Mesothelial cell of epicardium (in vitro differentiated cells): ENCODE measurements at regions not wholly inside any gene's neighbourhood (a gene's known extent, or its start where the extent isn't known, plus 50 kb on each side); places are given as distances from the start of the nearest gene placed in this dataset.
"Not testable (repeated sequence)": the region's sequence is repeated elsewhere in the genome, so short reads cannot be mapped to it uniquely, and the experiment has no call there.

Experiments used
- DNase-seq, 2 experiments: peaks; one replicate each; pipeline ENCODE4 v3.0.0; 2021; ENCODE audit warnings: low spot score in 2 of 2; ENCODE audit not compliant: unreplicated experiment in 2 of 2
- H3K27ac Mint-ChIP-seq: 2 replicates; pipeline ENCODE4 v1.8.0; 2021; ENCODE audit warnings: mixed read lengths
- H3K27me3 Mint-ChIP-seq: 2 replicates; pipeline ENCODE4 v1.8.0; 2021; ENCODE audit warnings: low read depth, mixed read lengths
- H3K36me3 Mint-ChIP-seq: 2 replicates; pipeline ENCODE4 v1.8.0; 2021; ENCODE audit warnings: mixed read lengths
- H3K4me1 Mint-ChIP-seq: 2 replicates; pipeline ENCODE4 v1.8.0; 2021; ENCODE audit warnings: mixed read lengths
- H3K4me3 Mint-ChIP-seq: 2 replicates; pipeline ENCODE4 v1.8.0; 2021; ENCODE audit warnings: mild to moderate bottlenecking, moderate library complexity, mixed read lengths
- H3K9me3 Mint-ChIP-seq: 2 replicates; pipeline ENCODE4 v1.8.0; 2021; ENCODE audit warnings: mixed read lengths
- CTCF ChIP-seq: fragments of 200-600 bp; sonication (generic); IDR thresholded peaks from one replicate; pipeline ENCODE4 v1.5.0; 2021; ENCODE audit warnings: antibody characterized with exemption; ENCODE audit not compliant: unreplicated experiment

DNA sequence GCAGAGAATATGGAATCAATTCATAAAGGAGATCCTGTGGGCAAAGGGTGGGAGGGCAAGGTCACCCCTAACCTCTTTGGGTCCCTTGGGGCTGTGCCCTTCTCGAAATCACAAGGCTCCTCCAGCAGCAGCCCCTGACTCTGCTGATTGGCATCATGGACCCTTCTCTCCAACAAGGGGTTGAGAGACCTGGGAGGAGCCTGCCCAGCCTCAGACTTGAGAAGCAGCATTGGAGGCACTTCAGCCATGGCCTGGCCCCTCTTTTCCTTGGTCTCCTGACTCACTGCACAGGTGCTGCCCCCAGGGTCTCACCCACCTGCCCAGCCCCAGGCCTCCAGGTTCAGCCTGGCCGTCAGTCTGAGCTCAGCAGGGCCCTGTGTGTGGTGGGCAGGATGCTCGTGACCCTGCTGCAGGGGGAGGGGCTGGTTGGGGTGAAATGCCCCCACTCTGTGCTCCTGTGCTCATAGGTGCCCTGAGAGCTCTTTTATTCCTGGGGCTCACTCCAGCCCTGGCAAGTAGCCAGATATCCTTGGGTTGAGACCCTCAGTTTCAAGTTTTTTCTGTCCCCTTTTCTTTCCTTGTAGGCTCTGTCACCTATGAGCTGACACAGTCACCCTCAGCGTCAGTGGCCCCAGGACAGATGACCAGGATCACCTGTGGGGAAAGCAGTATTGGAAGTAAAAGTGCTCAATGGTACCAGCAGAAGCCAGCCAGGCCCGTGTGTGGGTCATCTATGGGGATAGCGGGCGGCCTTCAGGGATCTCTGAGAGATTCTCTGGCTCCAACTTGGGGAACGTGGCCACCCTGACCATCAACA is 110.8 kb downstream of the GGTLC2 start:
- Mint-ChIP-seq H3K4me3 (no peak overlapping the region), H3K9me3 (no peaks in the 10 kb centered on the region), H3K36me3 (no peaks in the 10 kb centered on the region), H3K4me1 (no peaks in the 10 kb centered on the region), H3K27ac (no peak overlapping the region), H3K27me3 (peaks cover 74% of the 10 kb centered on the region)
- no peak for DNase-seq
- TF ChIP-seq CTCF = no peak

DNA sequence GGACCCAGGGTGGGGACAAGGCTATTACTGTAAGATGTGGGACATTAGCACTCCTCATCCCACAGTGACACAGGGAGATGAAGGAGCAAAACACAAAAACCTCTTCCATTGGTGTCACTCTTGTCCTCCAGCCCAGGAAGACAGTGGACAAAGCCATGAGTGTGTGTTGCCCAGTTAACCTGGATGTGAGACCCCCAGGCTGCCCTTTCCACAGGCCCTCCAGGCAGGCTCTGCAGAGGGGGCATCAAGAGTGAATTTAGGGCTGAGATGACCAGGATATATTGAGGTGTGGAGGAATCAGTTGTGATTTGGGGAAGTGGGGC is 111.3 kb downstream of the GGTLC2 start:
- no peaks in the 10 kb centered on the region for H3K9me3 Mint-ChIP-seq
- H3K27ac Mint-ChIP-seq = no peak overlapping the region
- no peaks in the 10 kb centered on the region for H3K4me1 Mint-ChIP-seq
- H3K4me3 Mint-ChIP-seq = no peak overlapping the region
- peaks cover 76% of the 10 kb centered on the region for H3K27me3 Mint-ChIP-seq
- no peak for DNase-seq
- TF ChIP-seq CTCF = no peak
- no peaks in the 10 kb centered on the region for H3K36me3 Mint-ChIP-seq

DNA sequence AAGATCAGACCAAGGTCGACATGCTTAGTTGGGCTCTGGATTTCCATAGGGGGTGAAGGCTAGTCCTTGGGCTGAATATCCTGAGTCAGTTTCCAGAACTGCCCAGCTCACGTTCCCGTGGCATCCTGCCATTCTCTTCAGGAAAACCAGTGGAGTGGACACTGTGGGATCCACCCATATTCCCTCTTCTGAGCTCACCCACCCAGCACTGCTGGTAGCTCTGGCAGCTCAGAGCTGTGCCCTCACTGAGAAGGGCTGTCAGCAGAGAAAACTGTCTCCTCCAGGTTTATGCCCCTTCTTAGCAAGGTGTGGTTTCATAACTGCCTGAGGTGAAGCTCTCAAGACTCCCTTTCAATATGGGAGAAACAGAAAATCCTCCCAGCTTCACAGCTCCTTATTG is 111.7 kb downstream of the GGTLC2 start:
- DNase-seq = no peak
- no peaks in the 10 kb centered on the region for H3K4me1 Mint-ChIP-seq
- peaks cover 80% of the 10 kb centered on the region for H3K27me3 Mint-ChIP-seq
- TF ChIP-seq CTCF = no peak
- no peak overlapping the region for H3K27ac Mint-ChIP-seq
- H3K4me3 Mint-ChIP-seq = no peak overlapping the region
- H3K9me3 Mint-ChIP-seq = no peaks in the 10 kb centered on the region
- no peaks in the 10 kb centered on the region for H3K36me3 Mint-ChIP-seq

GRCh38 chr22:22756551-22757201 is 112.3 kb downstream of the GGTLC2 start:
- peaks cover 84% of the 10 kb centered on the region for H3K27me3 Mint-ChIP-seq
- not testable (repeated sequence) for H3K36me3 Mint-ChIP-seq, DNase-seq, H3K4me1 Mint-ChIP-seq, H3K9me3 Mint-ChIP-seq, H3K4me3 Mint-ChIP-seq, H3K27ac Mint-ChIP-seq

GRCh38 chr22:22758101-22758807 is 113.8 kb downstream of the GGTLC2 start:
- H3K27me3 Mint-ChIP-seq = peaks cover 84% of the 10 kb centered on the region
- not testable (repeated sequence) for H3K4me1 Mint-ChIP-seq

GRCh38 chr22:22759371-22759770 is 115.0 kb downstream of the GGTLC2 start:
- TF ChIP-seq CTCF = no peak
- no peak overlapping the region for H3K27ac Mint-ChIP-seq
- no peaks in the 10 kb centered on the region for H3K4me1 Mint-ChIP-seq
- DNase-seq = no peak
- H3K9me3 Mint-ChIP-seq = no peaks in the 10 kb centered on the region
- H3K36me3 Mint-ChIP-seq = no peaks in the 10 kb centered on the region
- no peak overlapping the region for H3K4me3 Mint-ChIP-seq
- peaks cover 82% of the 10 kb centered on the region for H3K27me3 Mint-ChIP-seq

More at GRCh38 chr22:22758101-22758807, 113.8 kb downstream of the GGTLC2 start:
- not testable (repeated sequence) for H3K36me3 Mint-ChIP-seq, DNase-seq, H3K9me3 Mint-ChIP-seq, H3K4me3 Mint-ChIP-seq, H3K27ac Mint-ChIP-seq
